ENCODE measurements at regions not wholly inside any gene's neighbourhood (a gene's known extent, or its start where the extent isn't known, plus 50 kb on each side); places are given as distances from the start of the nearest gene placed in this dataset.

- no peak for DNase-seq (ENCODE audit: low spot score)
- 69% methylated on average over 3 of the region's 3 CpGs for WGBS (ENCODE audit: low lambda C conversion rate)
- FAIRE-seq: no peak
- POLR2A ChIA-PET: no interaction called here
- H3K9me3 ChIP-seq (ENCODE audit: low read length): no peaks in the 10 kb centered on the region
- no peaks in the 10 kb centered on the region for H3K4me1 ChIP-seq (ENCODE audit: insufficient read depth, low read length)
- ATAC-seq: no peak
- no peaks in the 10 kb centered on the region for H3K36me3 ChIP-seq (replicated peaks in 1 of 2; ENCODE audit: control insufficient read depth in 1 of 2, insufficient read depth in 2 of 2, low read length in 2 of 2)
- CTCF ChIA-PET (ENCODE audit: low intra/inter-chr PET ratio, low total read pairs): no interaction called here
- no peaks in the 10 kb centered on the region for H3K79me2 ChIP-seq (ENCODE audit: insufficient read depth, low read length)
- no peaks in the 10 kb centered on the region for H4K20me1 ChIP-seq (ENCODE audit: insufficient read depth, low read length)
- in situ Hi-C loops (cut with HindIII; ENCODE audit: extremely low pct_ligation_motif_present, low pct_unique_long_range_greater_than_20kb): loop anchor here (25.0 kb wide), 1 partner anchor 1251 kb away; no protein-coding TSS in a partner anchor
- no peak overlapping the region for H3K27ac ChIP-seq (ENCODE audit: extremely low read length, insufficient read depth, low read length)
- no TSS peak for BruUV-seq (replicated peaks)
- H3K4me2 ChIP-seq (ENCODE audit: low read depth, low read length): no peak overlapping the region
- intact Hi-C loops (cut with micrococcal nuclease; ENCODE audit: unreplicated experiment): no loop called here
- TF ChIP-seq RORA (CRISPR knock-in tag; IDR thresholded peaks at IDR 0.05) (no peak), NFIB (CRISPR knock-in tag; IDR thresholded peaks at IDR 0.05; ENCODE audit: borderline replicate concordance) (no peak), XRCC5 (optimal IDR thresholded peaks at IDR 0.05; ENCODE audit: low read length) (no peak)
- TF ChIP-seq, protein P1, sequence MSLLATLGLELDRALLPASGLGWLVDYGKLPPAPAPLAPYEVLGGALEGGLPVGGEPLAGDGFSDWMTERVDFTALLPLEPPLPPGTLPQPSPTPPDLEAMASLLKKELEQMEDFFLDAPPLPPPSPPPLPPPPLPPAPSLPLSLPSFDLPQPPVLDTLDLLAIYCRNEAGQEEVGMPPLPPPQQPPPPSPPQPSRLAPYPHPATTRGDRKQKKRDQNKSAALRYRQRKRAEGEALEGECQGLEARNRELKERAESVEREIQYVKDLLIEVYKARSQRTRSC (CRISPR knock-in tag; IDR thresholded peaks at IDR 0.05; ENCODE audit: low read depth): no peak
- H3K27me3 ChIP-seq (ENCODE audit: control insufficient read depth in 1 of 2, insufficient read depth in 2 of 2, low read length in 2 of 2): no peaks in the 10 kb centered on the region
- H3K4me3 ChIP-seq (replicated peaks in 1 of 3; ENCODE audit: insufficient read depth in 1 of 3, low read depth in 2 of 3, low read length in 3 of 3): no peak overlapping the region
- H2AFZ ChIP-seq (ENCODE audit: low read length): no peak overlapping the region
- no peak overlapping the region for H3K9ac ChIP-seq (ENCODE audit: insufficient read depth, low read depth, low read length)
These were observed 97.8 kb downstream of the AQP9 start for GRCh38 chr15:58235961-58236360.

DNA sequence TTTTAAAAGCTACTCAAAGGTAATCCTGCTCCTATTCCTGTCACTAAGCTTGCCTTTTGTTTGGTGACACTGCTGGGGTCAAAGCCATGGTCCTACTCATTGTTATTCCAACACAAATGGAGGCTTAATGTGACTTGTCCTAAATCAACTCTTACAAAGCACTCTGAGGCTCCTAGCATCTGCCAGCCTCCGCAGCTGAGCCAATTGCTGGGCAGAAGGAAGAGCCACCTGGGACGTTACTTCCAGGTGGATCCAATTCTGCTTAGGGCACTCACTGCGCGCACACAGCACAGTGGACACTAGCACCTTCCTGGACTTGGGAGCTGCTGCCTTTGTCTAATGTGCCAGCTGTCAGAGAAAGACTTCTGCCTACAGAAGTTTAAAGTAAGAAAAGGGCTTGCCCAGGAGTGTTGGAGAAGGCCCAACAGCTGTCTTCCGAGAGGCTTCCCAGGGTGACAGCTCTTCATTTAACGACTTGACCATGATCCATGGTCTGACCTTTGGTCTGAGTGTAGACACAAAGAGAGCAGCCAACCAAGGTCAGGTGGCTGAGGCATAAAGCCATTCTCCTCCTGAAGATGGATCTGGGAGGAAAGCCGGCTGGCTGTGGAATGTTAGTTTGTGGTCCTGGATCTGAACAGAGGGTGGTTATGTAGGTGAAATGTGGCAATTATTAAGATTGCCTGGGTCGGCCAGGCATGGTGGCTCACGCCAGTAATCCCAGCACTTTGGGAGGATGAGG, 102.2 kb downstream of the AQP9 start:
- no TSS peak for BruUV-seq (replicated peaks)
- CTCF ChIA-PET (ENCODE audit: low intra/inter-chr PET ratio, low total read pairs): no interaction called here
- no peak overlapping the region for H2AFZ ChIP-seq (ENCODE audit: low read length)
- no peak overlapping the region for H3K4me2 ChIP-seq (ENCODE audit: low read depth, low read length)
- in situ Hi-C loops (cut with HindIII; ENCODE audit: extremely low pct_ligation_motif_present, low pct_unique_long_range_greater_than_20kb): loop anchor here (25.0 kb wide), 1 partner anchor 1247 kb away; no protein-coding TSS in a partner anchor
- POLR2A ChIA-PET: no interaction called here
- DNase-seq (ENCODE audit: low spot score) (no peak), FAIRE-seq (no peak), ATAC-seq (no peak)
- no peaks in the 10 kb centered on the region for H3K27me3 ChIP-seq (ENCODE audit: control insufficient read depth in 1 of 2, insufficient read depth in 2 of 2, low read length in 2 of 2)
- H3K36me3 ChIP-seq (replicated peaks in 1 of 2; ENCODE audit: control insufficient read depth in 1 of 2, insufficient read depth in 2 of 2, low read length in 2 of 2): no peaks in the 10 kb centered on the region
- no peaks in the 10 kb centered on the region for H3K4me1 ChIP-seq (ENCODE audit: insufficient read depth, low read length)
- H3K79me2 ChIP-seq (ENCODE audit: insufficient read depth, low read length): no peaks in the 10 kb centered on the region
- no peaks in the 10 kb centered on the region for H4K20me1 ChIP-seq (ENCODE audit: insufficient read depth, low read length)
- TF ChIP-seq KDM1A (CRISPR knock-in tag; IDR thresholded peaks at IDR 0.05): no peak
- no peak for TF ChIP-seq ZNF30 (CRISPR knock-in tag; IDR thresholded peaks at IDR 0.05)
- TF ChIP-seq HBP1 (CRISPR knock-in tag; IDR thresholded peaks at IDR 0.05; ENCODE audit: low read depth): no peak
- TF ChIP-seq ZNF234 (CRISPR knock-in tag; conservative IDR thresholded peaks at IDR 0.05): no peak
- H3K9me3 ChIP-seq (ENCODE audit: low read length): no peaks in the 10 kb centered on the region
- WGBS (ENCODE audit: low lambda C conversion rate): 59% methylated on average over 9 of the region's 9 CpGs
- intact Hi-C loops (cut with micrococcal nuclease; ENCODE audit: unreplicated experiment): no loop called here
- H3K27ac ChIP-seq (ENCODE audit: extremely low read length, insufficient read depth, low read length): no peak overlapping the region
- no peak overlapping the region for H3K4me3 ChIP-seq (replicated peaks in 1 of 3; ENCODE audit: insufficient read depth in 1 of 3, low read depth in 2 of 3, low read length in 3 of 3)
- H3K9ac ChIP-seq (ENCODE audit: insufficient read depth, low read depth, low read length): no peak overlapping the region
